Astrocyte of the cerebellum (primary cell): ENCODE measurements at regions not wholly inside any gene's neighbourhood (a gene's known extent, or its start where the extent isn't known, plus 50 kb on each side); places are given as distances from the start of the nearest gene placed in this dataset.

ENCODE experiments used
- DNase-seq: peaks from one replicate; pipeline ENCODE4 v3.0.0-alpha.2; 2011; ENCODE audit warnings: low read depth
- H3K4me3 ChIP-seq: 2 replicates; pipeline ENCODE4 v1.5.1; 2011; ENCODE audit warnings: mild to moderate bottlenecking, low read depth, low read length, moderate library complexity
- in situ Hi-C: cut with HindIII; loops from 2 replicates; pipeline ENCODE4 v1.10.0; 2017; ENCODE audit warnings: low sequenced_read_pairs
- TF ChIP-seq, protein P1 (sequence below): IDR thresholded peaks from 2 replicates; pipeline ENCODE4 v1.5.1; 2012; ENCODE audit warnings: low read length, low read depth, moderate library complexity, mild to moderate bottlenecking; ENCODE audit errors: missing control alignments

DNA sequence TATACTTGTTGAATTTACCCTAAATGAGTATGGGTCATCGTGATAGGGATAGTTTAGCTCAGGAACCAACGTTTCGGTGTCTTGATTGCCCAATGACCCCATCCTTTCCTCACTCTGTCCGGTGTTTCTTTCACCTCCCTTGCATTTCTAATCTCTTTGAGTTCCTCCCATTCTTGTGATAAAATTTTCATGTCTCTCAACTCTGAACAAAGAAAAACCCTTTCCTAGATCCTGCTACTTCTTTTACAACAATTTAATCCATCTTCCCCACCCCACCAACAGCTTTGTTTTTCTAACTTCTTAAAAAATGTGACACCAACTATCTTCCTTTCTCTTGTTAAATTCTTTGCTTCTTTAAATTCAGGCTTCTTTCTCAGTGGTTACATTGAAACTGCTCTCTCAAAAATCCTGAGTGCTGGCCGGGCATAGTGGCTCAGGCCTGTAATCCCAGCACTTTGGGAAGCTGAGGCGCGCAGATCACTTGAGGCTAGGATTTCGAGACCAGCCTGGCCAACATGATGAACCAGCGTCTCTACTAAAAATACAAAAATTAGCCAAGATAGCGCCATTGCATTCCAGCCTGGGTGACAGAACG lies 130.3 kb upstream of the MINDY3 start:
- TF ChIP-seq, protein P1, sequence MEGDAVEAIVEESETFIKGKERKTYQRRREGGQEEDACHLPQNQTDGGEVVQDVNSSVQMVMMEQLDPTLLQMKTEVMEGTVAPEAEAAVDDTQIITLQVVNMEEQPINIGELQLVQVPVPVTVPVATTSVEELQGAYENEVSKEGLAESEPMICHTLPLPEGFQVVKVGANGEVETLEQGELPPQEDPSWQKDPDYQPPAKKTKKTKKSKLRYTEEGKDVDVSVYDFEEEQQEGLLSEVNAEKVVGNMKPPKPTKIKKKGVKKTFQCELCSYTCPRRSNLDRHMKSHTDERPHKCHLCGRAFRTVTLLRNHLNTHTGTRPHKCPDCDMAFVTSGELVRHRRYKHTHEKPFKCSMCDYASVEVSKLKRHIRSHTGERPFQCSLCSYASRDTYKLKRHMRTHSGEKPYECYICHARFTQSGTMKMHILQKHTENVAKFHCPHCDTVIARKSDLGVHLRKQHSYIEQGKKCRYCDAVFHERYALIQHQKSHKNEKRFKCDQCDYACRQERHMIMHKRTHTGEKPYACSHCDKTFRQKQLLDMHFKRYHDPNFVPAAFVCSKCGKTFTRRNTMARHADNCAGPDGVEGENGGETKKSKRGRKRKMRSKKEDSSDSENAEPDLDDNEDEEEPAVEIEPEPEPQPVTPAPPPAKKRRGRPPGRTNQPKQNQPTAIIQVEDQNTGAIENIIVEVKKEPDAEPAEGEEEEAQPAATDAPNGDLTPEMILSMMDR = no peak
- H3K4me3 ChIP-seq = no peak overlapping the region
- in situ Hi-C loops = no loop called here
- DNase-seq = no peak

DNA sequence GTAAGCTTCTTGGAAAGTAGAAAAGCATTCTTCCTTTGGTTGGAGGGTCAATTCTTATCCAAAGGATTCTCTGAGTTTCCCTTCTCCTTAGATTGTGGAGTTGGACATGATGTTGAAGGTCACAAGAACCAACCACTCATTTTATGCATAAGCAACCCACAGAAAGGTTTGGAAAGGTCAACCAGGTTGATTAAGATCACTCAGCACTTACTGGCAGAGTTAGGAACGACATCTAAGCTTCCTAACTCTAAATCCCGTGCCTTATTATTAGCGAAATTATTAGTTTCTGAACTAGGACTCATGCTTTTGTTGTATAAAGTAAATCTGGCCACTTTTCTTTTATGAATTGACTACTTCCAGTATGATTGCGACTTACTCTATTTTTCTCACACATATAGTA lies 137.0 kb upstream of the MINDY3 start:
- no peak overlapping the region for H3K4me3 ChIP-seq
- no peak for DNase-seq
- in situ Hi-C loops = no loop called here
- TF ChIP-seq, protein P1 = no peak

DNA sequence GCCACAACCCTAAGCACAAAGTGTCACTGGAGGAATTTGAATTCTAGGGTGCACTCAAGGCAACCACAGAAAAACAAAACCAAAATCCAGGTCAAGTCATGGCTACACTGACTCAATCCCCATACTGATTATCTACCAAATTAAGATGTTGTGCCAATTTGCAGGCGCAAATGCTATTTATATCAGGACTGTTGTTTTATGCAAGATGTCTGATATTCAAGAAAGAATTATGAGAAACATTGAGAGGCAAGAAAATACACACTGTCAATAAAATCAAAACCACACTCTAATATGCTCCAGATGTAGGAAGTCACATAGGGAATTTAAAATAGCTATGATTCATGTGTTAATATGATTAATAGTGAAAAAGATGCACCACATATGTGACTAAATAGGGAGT lies 141.3 kb upstream of the MINDY3 start:
- DNase-seq = no peak
- in situ Hi-C loops = no loop called here
- TF ChIP-seq, protein P1 = no peak
- no peak overlapping the region for H3K4me3 ChIP-seq

DNA sequence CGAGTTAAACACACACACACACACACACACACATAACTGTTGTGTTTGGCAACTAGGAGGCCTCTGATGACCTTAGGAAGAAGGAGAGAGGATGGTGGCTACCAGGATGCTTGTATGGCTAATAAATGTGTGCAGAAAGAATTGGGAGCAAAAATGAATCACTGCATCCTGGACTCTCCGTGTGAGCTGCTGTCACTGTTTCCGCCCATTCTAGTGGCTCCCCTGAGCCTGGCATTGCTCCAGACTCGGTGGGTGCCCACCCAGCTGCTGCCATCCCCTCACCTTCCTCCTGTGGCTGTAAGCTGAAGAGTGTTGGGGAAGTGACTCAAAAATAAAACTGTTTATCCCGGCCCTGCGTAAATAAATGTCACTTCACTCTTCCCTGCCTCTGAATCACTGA lies 149.5 kb upstream of the MINDY3 start:
- in situ Hi-C loops = no loop called here
- no peak overlapping the region for H3K4me3 ChIP-seq
- TF ChIP-seq, protein P1 = no peak
- DNase-seq = no peak

DNA sequence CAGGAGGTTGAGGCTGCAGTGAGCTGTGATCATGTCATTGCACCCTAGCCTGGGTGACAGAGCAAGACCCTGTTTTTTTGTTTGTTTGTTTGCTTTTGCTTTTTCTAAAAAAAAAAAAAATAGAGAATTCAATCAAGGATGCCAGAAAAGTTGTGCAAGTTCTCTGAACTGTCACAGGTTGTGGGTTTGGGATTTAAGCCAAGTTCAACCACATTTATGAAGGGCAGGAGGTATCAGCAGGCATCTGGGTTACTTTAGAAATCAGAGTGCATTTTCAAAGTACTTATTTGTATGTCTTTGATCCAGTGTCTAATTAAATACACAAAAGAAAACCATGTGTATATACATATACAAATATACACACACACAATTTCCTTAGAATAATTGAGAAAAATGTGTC lies 151.2 kb upstream of the MINDY3 start:
- no peak for DNase-seq
- TF ChIP-seq, protein P1 = no peak
- in situ Hi-C loops = no loop called here
- H3K4me3 ChIP-seq = no peak overlapping the region

DNA sequence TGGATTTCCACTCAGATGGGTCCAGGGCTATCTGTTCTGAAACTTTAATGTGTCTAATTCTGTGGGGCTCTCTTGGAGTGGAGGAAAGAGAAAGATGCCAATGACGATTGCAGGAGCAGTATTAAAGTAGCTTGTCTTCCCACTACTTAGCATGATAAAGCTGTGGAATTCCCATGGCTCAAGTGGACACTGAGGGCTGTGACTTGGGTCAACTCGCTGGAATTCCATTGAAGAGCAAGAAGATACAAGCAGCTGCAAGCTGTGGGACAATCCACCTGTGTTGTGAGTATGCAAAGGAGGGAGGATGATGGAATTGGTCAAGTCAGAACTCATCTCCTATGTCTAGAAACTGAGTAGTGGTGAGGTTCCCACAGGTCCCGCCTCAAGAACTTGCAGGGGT lies 154.2 kb upstream of the MINDY3 start:
- in situ Hi-C loops = no loop called here
- TF ChIP-seq, protein P1 = no peak
- no peak overlapping the region for H3K4me3 ChIP-seq
- DNase-seq = no peak
